ENCODE measurements at regions not wholly inside any gene's neighbourhood (a gene's known extent, or its start where the extent isn't known, plus 50 kb on each side); places are given as distances from the start of the nearest gene placed in this dataset.

- TF ChIP-seq CTCF (IDR thresholded peaks at IDR 0.05): no peak
- no peak for TF ChIP-seq POLR2AphosphoS5 (IDR thresholded peaks at IDR 0.05; ENCODE audit: low read depth, low read length)
- no peak for TF ChIP-seq TCF7L2 (IDR thresholded peaks at IDR 0.05; ENCODE audit: low read depth, low read length)
- TF ChIP-seq REST (IDR thresholded peaks at IDR 0.05; ENCODE audit: insufficient read depth in 1 of 2, low read depth in 2 of 2, low read length in 1 of 2): no peak
These were observed 61.7 kb upstream of the SHB start for GRCh38 chr9:38130724-38131123.
